ENCODE measurements at regions not wholly inside any gene's neighbourhood (a gene's known extent, or its start where the extent isn't known, plus 50 kb on each side); places are given as distances from the start of the nearest gene placed in this dataset.

- TF ChIP-seq ZNF462 (CRISPR knock-in tag; IDR thresholded peaks at IDR 0.05) (no peak), ETS1 (IDR thresholded peaks at IDR 0.05) (no peak), CREB1 (CRISPR knock-in tag; IDR thresholded peaks at IDR 0.05; ENCODE audit: low read depth) (no peak), NANOG (IDR thresholded peaks at IDR 0.05; ENCODE audit: borderline replicate concordance) (no peak), ZNF331 (CRISPR knock-in tag; IDR thresholded peaks at IDR 0.05; ENCODE audit: low read depth) (no peak), EZH2 (IDR thresholded peaks at IDR 0.05; ENCODE audit: low read depth, unreplicated experiment) (no peak), STAT1 (IDR thresholded peaks at IDR 0.05; ENCODE audit: unreplicated experiment) (no peak)
Measured at GRCh38 chr2:51790854-51791253, 758.9 kb upstream of the NRXN1 start (continued).

GRCh38 chr2:51789918-51790317, 758.0 kb upstream of the NRXN1 start:
- DNase-seq (ENCODE audit: low spot score) = no peak
- H3K4me1 ChIP-seq (ENCODE audit: insufficient read depth) = no peaks in the 10 kb centered on the region
- H3K27me3 ChIP-seq (ENCODE audit: insufficient read depth) = no peaks in the 10 kb centered on the region
- no peaks in the 10 kb centered on the region for H3K36me3 ChIP-seq (ENCODE audit: insufficient read depth)
- no peaks in the 10 kb centered on the region for H4K20me1 ChIP-seq (replicated peaks; ENCODE audit: insufficient read depth)
- no peak overlapping the region for H3K27ac ChIP-seq (ENCODE audit: low read depth)
- H3K4me3 ChIP-seq = no peak overlapping the region
- Mint-ChIP-seq H3K27me3 (ENCODE audit: insufficient read depth, low read depth, poor library complexity) (no peaks in the 10 kb centered on the region), H3K4me3 (no peak overlapping the region), H3K27ac (no peak overlapping the region), H3K9me3 (peaks cover 2% of the 10 kb centered on the region; the same call in 2 of the 3 replicates), H3K36me3 (ENCODE audit: low read depth) (no peaks in the 10 kb centered on the region; the same call in 2 of the 3 replicates), H3K4me1 (peaks cover 4% of the 10 kb centered on the region; the same call in 2 of the 3 replicates)
- H3K79me2 ChIP-seq (replicated peaks; ENCODE audit: insufficient read depth) = no peaks in the 10 kb centered on the region
- H3K4me2 ChIP-seq = no peak overlapping the region
- 0 out of 2 replicates have a peak, but pooled peaks cover 11% of the 10 kb centered on the region for H3K9me2 ChIP-seq (ENCODE audit: insufficient read depth)
- ATAC-seq = no peak
- H2AFZ ChIP-seq = no peak overlapping the region
- no peaks in the 10 kb centered on the region for H3F3A ChIP-seq (replicated peaks; ENCODE audit: low read depth)
- TF ChIP-seq ZNF331 (CRISPR knock-in tag; IDR thresholded peaks at IDR 0.05; ENCODE audit: low read depth) (no peak), ZNF114 (CRISPR knock-in tag; IDR thresholded peaks at IDR 0.05) (no peak), ZNF462 (CRISPR knock-in tag; IDR thresholded peaks at IDR 0.05) (no peak), JUNB (IDR thresholded peaks at IDR 0.05; ENCODE audit: unreplicated experiment) (no peak), EZH2phosphoT487 (IDR thresholded peaks at IDR 0.05; ENCODE audit: unreplicated experiment) (no peak)

Measured in GM23338 (cell line).